ENCODE measurements at regions not wholly inside any gene's neighbourhood (a gene's known extent, or its start where the extent isn't known, plus 50 kb on each side); places are given as distances from the start of the nearest gene placed in this dataset.

GRCh38 chr2:15808204-15808910, 132.0 kb upstream of the MYCN start:
- DNase-seq (ENCODE audit: low read depth): no peak

GRCh38 chr2:15808944-15809343, 131.4 kb upstream of the MYCN start:
- DNase-seq (ENCODE audit: low read depth): no peak

DNA sequence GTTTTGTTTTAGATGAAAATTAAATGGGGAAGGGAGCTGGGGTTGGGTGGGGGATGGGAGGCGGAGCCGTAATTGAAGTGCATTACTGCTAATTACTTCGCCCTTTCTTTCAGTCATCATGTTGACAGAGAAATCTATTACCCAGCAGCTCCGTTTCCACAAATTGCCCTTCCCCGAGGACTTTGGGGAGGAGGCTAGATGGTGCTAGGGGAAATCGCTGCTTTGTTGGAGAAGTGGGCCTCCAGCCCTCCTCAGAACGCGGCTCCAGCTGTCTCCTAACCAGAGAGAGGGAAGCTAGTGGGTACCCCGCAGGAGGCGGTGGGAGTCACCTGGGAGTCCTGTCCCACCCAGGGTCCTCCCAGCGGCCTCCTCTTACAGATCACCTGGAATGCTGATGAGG, 130.9 kb upstream of the MYCN start:
- no peak for DNase-seq (ENCODE audit: low read depth)

DNA sequence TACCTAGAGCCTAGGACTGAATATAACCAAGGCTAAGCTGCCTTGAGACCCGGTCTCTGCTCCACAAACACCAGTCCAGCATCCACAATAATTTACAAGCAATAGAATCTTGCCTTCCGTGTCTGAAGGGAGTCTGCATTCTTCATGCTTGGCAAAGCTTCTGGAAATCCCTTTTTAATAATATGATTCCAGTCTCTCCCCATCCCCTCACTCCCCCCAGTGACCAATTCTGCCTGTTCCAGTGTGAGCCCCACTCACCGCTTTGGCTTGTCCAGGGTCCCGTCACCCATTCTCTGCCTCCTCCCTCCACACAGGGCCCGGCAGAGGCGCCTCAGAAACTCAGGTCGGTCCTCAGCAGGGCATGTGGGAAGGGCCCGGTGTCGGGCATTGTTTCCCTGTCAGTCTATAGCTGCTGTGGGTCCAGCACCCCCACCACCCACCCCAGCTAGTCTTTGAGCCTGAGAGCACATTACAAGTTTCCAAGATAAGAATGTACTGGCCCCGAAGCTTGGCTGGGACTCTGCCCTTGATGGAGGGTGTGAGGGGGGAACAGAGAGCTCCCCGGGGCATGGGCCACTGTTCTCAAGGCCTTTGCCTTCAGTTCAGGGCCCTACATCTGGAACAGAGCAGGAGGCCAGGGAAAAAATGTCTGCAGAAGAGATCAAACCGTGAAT, 129.7 kb upstream of the MYCN start:
- DNase-seq (ENCODE audit: low read depth): no peak

DNA sequence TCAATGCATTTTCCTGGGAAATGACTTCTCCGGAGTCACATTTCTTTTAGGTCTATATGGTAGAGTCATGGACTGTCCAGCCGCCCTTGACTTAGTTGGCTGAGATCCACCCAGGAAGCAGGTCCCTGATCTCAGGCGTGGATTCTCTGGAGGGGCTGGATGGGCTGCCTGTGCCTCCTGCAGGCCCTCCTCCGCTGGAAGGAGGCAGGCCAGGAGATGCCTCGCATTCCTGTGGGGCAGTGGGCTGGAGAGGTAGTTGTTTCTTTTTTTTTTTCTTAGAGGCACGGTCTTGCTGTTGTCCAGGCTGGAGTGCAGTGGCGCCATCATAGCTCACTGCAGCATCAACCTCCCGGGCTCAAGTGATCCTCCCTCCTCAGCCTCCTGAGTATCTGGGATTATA, 129.0 kb upstream of the MYCN start:
- no peak for DNase-seq (ENCODE audit: low read depth)

GRCh38 chr2:15812187-15812780, 128.1 kb upstream of the MYCN start:
- DNase-seq (ENCODE audit: low read depth): no peak

GRCh38 chr2:15813481-15814266, 126.7 kb upstream of the MYCN start:
- no peak for DNase-seq (ENCODE audit: low read depth)

GRCh38 chr2:15814403-15814802, 125.9 kb upstream of the MYCN start:
- DNase-seq (ENCODE audit: low read depth): no peak

DNA sequence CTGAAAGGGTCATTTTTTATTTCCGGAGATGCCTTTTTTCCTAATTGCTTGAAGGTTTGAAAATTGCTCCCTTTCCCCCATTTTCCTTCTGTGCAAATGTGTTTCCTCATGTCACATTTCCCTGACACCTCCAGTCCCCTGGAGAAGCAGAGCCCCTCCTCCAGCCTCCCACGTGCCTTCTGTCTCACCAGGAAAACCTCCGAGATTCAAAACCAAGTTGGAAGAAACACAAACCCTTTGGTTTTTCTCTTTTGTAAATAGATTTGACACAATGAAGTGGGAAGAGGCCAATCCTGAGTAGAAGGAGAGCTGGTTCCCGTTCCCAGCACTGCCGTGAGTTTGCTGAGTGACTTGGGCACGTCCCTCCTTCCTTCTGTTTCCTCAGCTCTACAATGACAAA, 125.4 kb upstream of the MYCN start:
- no peak for DNase-seq (ENCODE audit: low read depth)

DNA sequence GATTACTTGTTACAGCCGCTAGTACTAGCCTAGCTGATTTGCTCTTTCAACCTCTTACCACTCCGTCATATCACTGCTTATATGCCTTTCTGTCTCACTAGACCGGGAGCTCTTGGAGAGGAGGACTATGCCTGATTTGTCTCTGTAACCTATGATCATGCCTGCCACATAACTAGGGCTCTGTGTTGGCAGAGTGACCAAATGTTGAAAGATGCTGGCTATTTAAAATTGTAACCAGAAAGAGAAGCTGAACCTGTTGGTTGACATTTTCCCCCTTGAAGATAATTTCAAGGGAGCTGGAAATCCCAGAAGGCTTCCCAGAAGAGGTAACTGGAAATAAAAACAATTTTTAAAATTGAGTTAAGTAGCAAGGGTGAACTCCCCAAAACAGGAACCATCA, 124.1 kb upstream of the MYCN start:
- no peak for DNase-seq (ENCODE audit: low read depth)

GRCh38 chr2:15816674-15817406, 123.5 kb upstream of the MYCN start:
- no peak for DNase-seq (ENCODE audit: low read depth)

DNA sequence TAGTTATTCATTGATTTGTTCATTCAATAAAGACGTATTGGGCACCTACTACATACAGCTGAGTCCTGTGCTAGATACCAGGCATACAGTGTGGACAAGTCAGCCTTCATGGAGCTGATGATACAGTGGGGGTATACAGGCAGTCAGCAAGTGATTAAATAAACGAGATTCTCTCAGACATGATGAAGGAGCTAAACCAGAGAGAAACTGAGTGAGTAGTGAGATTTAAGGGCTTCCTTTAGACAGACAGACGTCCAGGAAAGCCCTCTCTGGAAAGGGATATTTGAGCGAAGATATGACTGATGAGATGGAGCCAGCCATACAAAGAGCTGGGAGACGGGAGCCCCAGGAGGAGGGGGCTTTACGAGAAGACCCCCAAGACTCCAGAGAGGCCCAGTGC, 122.6 kb upstream of the MYCN start:
- DNase-seq (ENCODE audit: low read depth): no peak

GRCh38 chr2:15818318-15818753, 122.0 kb upstream of the MYCN start:
- DNase-seq (ENCODE audit: low read depth): no peak

- DNase-seq (ENCODE audit: low read depth): no peak
Observed at GRCh38 chr2:15818881-15819280, 121.5 kb upstream of the MYCN start.

DNA sequence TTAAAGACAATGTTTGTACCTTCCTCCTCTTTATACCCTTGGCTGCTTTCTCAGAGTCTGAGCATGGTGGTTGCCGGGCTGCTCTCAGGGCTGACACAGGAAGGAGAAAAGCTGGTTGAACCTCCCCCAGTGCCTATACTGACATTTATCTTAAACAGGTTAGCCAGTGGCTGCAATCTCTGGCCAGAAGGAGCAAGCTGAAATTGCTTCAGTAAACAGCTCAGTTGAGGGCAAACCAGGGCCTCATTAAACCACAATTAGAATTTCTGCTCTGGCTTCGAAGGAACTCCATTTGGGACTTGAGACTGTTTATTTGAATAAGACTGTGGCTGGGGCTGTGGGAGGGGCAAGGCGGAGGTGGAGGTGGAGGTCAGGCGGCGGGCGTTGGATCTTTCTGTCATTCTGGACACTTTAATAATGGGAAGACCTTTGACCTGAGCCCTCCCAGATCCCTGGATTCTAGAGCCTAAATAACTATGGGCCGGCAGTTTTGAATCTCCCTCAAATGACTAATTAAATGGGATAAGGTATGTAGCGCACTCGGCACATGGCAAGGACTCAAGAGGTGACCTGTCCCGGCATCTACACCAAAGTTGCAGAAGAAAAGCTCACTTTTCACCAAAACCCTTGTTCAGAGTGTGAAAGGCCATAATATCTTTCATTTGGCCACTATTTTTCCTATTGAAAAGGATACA, 120.6 kb upstream of the MYCN start:
- no peak for DNase-seq (ENCODE audit: low read depth)

- no peak for DNase-seq (ENCODE audit: low read depth)
Observed at GRCh38 chr2:15820257-15820566, 120.1 kb upstream of the MYCN start.

- DNase-seq (ENCODE audit: low read depth): no peak
Observed at GRCh38 chr2:15820927-15821326, 119.4 kb upstream of the MYCN start.

DNA sequence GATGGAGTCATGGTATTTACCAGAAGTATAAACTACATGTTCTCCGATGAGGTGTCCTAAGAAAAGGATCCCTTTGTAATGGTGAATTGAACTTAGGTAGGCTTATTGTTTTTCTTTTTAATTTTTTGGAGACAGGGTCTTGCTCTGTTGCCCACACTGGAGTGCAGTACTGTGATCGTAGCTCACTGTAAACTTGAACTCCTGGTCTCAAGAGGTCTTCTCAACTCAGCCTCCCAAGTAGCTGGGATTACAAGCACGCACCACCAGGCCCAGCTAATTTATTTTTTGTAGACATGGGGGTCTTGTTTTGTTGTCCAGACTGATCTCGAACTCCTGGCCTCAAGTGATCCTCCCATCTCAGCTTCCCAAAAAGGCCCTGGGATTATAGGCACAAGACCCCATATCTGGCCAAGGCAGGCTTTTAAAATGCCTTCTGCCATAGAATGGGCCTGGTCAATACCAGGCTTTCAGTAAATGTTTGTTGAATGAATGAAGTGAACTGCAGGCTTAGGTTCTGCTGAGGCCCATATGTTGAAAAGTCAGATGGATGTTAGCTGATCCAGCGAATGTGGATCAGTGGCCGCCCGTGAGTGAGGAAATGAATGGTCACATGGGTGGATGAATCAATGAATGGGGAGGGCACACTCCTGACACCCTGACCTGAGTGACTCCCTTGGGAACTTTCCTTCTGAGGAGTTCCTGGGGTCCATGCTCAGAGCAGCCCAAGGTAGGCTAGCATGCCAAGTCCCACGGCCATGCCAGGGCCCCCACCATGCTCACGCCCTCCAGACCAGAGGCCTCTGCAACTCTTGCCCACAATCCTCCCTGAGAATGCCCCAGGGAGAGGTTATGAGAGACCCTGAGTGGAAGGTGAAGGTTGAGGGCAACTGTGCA, 118.0 kb upstream of the MYCN start:
- no peak for DNase-seq (ENCODE audit: low read depth)

DNA sequence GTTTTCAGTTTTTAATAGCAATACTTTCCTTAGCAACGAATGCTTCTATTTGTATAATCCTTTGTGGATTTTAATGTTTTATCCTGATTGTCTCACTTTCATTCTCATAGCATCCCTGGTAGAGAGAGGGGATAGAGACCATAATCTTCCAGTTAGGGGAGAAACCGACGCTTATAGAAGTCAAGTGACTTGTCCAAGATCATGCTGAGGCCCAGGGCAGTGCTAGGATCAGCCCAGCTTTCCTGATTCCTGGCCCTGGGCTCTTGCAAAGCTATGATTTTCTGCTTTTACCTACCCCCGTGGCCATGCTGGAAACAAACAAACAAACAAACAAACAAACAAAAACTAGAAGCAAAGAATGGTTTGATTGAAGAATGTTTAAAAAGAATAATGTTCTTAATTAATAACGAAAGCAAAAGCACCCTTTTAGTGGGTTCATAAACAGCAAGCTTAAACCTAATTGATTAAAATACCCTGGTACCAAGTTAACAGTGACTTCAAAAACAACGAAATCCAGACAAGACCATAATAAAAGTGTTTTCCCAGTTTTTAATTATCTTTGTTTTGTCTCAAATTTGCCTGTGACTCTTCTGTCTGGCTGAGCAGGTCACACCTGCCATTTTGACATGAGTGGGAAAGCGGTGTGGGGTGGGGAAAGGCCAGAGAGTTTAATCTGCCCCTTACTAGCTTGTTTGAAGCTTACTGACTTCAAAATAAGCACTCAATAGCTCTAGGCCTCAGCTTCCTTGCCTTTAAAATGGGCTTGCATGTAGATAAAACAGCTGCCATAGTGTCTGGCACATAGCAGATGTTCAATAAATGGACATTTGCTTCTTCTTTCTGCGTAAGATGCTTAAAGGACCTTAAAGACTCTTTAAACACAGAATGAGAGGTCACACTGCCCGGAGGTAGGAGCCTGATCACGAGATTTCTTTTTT, 116.6 kb upstream of the MYCN start:
- DNase-seq (ENCODE audit: low read depth): no peak
